GM12892 (cell line): ENCODE measurements at regions not wholly inside any gene's neighbourhood (a gene's known extent, or its start where the extent isn't known, plus 50 kb on each side); places are given as distances from the start of the nearest gene placed in this dataset.

Source experiments
- POLR2A ChIP-seq: IDR thresholded peaks from 2 replicates; pipeline ENCODE4 v1.6.1; 2011; ENCODE audit warnings: low read depth, low read length, control low read depth
- POLR2AphosphoS5 ChIP-seq: IDR thresholded peaks from 2 replicates; pipeline ENCODE4 v1.6.1; 2011; ENCODE audit warnings: low read depth, low read length, control low read depth
- TAF1 ChIP-seq: IDR thresholded peaks from 2 replicates; pipeline ENCODE4 v1.6.1; 2011; ENCODE audit warnings: low read depth, mild to moderate bottlenecking, control low read depth, low read length, borderline replicate concordance

- TF ChIP-seq TAF1 (no peak), POLR2A (no peak), POLR2AphosphoS5 (no peak)
Observed at GRCh38 chr2:43032213-43033015, 194.0 kb downstream of the ZFP36L2 start.
